ENCODE measurements at regions not wholly inside any gene's neighbourhood (a gene's known extent, or its start where the extent isn't known, plus 50 kb on each side); places are given as distances from the start of the nearest gene placed in this dataset.

- TF ChIP-seq POLR2AphosphoS5 (IDR thresholded peaks at IDR 0.05; ENCODE audit: low read depth, low read length): no peak
- TF ChIP-seq POLR2A (IDR thresholded peaks at IDR 0.05; ENCODE audit: borderline replicate concordance, extremely low read depth, insufficient read depth, insufficient read length): no peak
- TF ChIP-seq CTCF (IDR thresholded peaks at IDR 0.05 in 2 of 3, conservative IDR thresholded peaks at IDR 0.05 in 1 of 3; ENCODE audit: borderline replicate concordance in 1 of 3, insufficient read depth in 1 of 3, low read depth in 2 of 3, low read length in 2 of 3): no peak
- TF ChIP-seq SIN3A (IDR thresholded peaks at IDR 0.05; ENCODE audit: low read depth): no peak
- no peak for TF ChIP-seq MAX (IDR thresholded peaks at IDR 0.05)
- TF ChIP-seq RAD21 (IDR thresholded peaks at IDR 0.05; ENCODE audit: low read depth): no peak
- no peak for TF ChIP-seq ZNF274 (IDR thresholded peaks at IDR 0.05; ENCODE audit: low read depth, low read length)
- no peak for TF ChIP-seq ZFX (IDR thresholded peaks at IDR 0.05)
- no peak for TF ChIP-seq EZH2 (IDR thresholded peaks at IDR 0.05)
These were observed 147.3 kb downstream of the B3GNT2 start for GRCh38 chr2:62343206-62343605.

All from HCT116 (cell line).